A204.1 (cell line): ENCODE measurements at regions not wholly inside any gene's neighbourhood (a gene's known extent, or its start where the extent isn't known, plus 50 kb on each side); places are given as distances from the start of the nearest gene placed in this dataset.

Experiments used
- FAIRE-seq: peaks from 2 replicates; lab custom pipeline; 2012; peaks lifted over from hg19 to GRCh38; lab: Jason Lieb, UNC

- no peak for FAIRE-seq
Observed at GRCh38 chr6:760982-761955, 68.3 kb upstream of the EXOC2 start.

- FAIRE-seq: no peak
Observed at GRCh38 chr6:759729-760128, 66.8 kb upstream of the EXOC2 start.

GRCh38 chr6:756224-756623 is 63.3 kb upstream of the EXOC2 start:
- no peak for FAIRE-seq

- FAIRE-seq: no peak
Observed at GRCh38 chr6:754202-754601, 61.3 kb upstream of the EXOC2 start.

- FAIRE-seq: no peak
Observed at GRCh38 chr6:753486-753885, 60.5 kb upstream of the EXOC2 start.

- FAIRE-seq: no peak
Observed at GRCh38 chr6:752438-752837, 59.5 kb upstream of the EXOC2 start.

GRCh38 chr6:751765-752164 is 58.8 kb upstream of the EXOC2 start:
- no peak for FAIRE-seq

GRCh38 chr6:747921-748320 is 55.0 kb upstream of the EXOC2 start:
- FAIRE-seq: no peak

GRCh38 chr6:747028-747427 is 54.1 kb upstream of the EXOC2 start:
- no peak for FAIRE-seq

- FAIRE-seq: no peak
Observed at GRCh38 chr6:744666-745353, 51.9 kb upstream of the EXOC2 start.

- FAIRE-seq: no peak
Observed at GRCh38 chr6:743320-744096, 50.6 kb upstream of the EXOC2 start.
